B cell (primary cell): ENCODE measurements at regions not wholly inside any gene's neighbourhood (a gene's known extent, or its start where the extent isn't known, plus 50 kb on each side); places are given as distances from the start of the nearest gene placed in this dataset.

Experiments used
- ATAC-seq: fragments of 200-7000 bp; cut with Tn5 transposase; one replicate; pipeline ENCODE4 v1.10.0; 2021; ENCODE audit warnings: low read depth, mild to moderate bottlenecking, moderate number of reproducible peaks, moderate library complexity
- CTCF ChIA-PET: fragments of 350-600 bp; sonication (Branson Sonifier 250); formaldehyde crosslinking; loops from one replicate; lab custom pipeline; 2021; ENCODE audit warnings: antibody characterized with exemption, inconsistent platforms; lab: Charles Lee
- POLR2A ChIA-PET: fragments of 350-600 bp; sonication (Branson Sonifier 250); formaldehyde crosslinking; loops from one replicate; lab custom pipeline; 2021; ENCODE audit warnings: antibody characterized with exemption; lab: Charles Lee
- DNase-seq: peaks from one replicate; pipeline ENCODE4 v3.0.0; 2013
- H2AFZ ChIP-seq: 2 replicates; pipeline ENCODE4 v1.6.1; 2012; ENCODE audit warnings: mild to moderate bottlenecking, low read depth, low read length; ENCODE audit not compliant: insufficient read depth, poor library complexity, severe bottlenecking
- H3K27ac ChIP-seq, 2 donors: 1 replicate in 1 of 2; 2 replicates in 1 of 2; pipeline ENCODE4 v1.5.1; 2012 to 2013; ENCODE audit warnings: low read length in 2 of 2, mild to moderate bottlenecking in 2 of 2, moderate library complexity in 1 of 2
- H3K27me3 ChIP-seq, 4 experiments: fragments of 200-600 bp in 1 of 4; sonication (generic) in 1 of 4; replicated peaks in 1 of 4; 1 replicate in 2 of 4; 2 replicates in 2 of 4; pipeline versions ENCODE4 v1.6.1 to v1.7.0; 2013 to 2016; ENCODE audit warnings: low read length in 3 of 4, mild to moderate bottlenecking in 2 of 4, mixed read lengths in 1 of 4, moderate library complexity in 1 of 4; ENCODE audit not compliant: insufficient read depth in 4 of 4, control insufficient read depth in 3 of 4; ENCODE audit errors: control extremely low read depth in 1 of 4
- H3K36me3 ChIP-seq, 2 experiments: replicated peaks in 1 of 2; 1 replicate in 1 of 2; 2 replicates in 1 of 2; pipeline versions ENCODE4 v1.6.1 to v1.7.1; 2013; ENCODE audit warnings: low read length in 1 of 2; ENCODE audit not compliant: insufficient read depth in 2 of 2, control insufficient read depth in 1 of 2; ENCODE audit errors: control extremely low read depth in 1 of 2, extremely low read depth in 1 of 2
- H3K4me1 ChIP-seq, 2 donors: fragments of 200-600 bp in 1 of 2; sonication (generic) in 1 of 2; 1 replicate in 1 of 2; 2 replicates in 1 of 2; pipeline versions ENCODE4 v1.5.1 to v1.6.1; 2013 to 2017; ENCODE audit warnings: low read length in 2 of 2; ENCODE audit not compliant: control insufficient read depth in 2 of 2, insufficient read depth in 2 of 2
- H3K4me2 ChIP-seq: replicated peaks from 2 replicates; pipeline ENCODE3; 2012; ENCODE audit warnings: mild to moderate bottlenecking, low read depth, low read length; ENCODE audit not compliant: poor library complexity, severe bottlenecking
- H3K4me3 ChIP-seq, 5 experiments: fragments of 200-600 bp in 1 of 5; sonication (generic) in 1 of 5; 1 replicate in 3 of 5; 2 replicates in 2 of 5; pipeline versions ENCODE4 v1.5.1 to v1.7.0; 2011 to 2016; ENCODE audit warnings: low read length in 4 of 5, mild to moderate bottlenecking in 4 of 5, low read depth in 2 of 5, control low read depth in 1 of 5, moderate library complexity in 1 of 5; ENCODE audit not compliant: insufficient read depth in 1 of 5; ENCODE audit errors: control extremely low read depth in 1 of 5, extremely low read depth in 1 of 5
- H3K79me2 ChIP-seq: fragments of 200-600 bp; sonication (generic); one replicate; pipeline ENCODE4 v1.6.0; 2016; ENCODE audit warnings: low read length; ENCODE audit not compliant: control insufficient read depth, insufficient read depth
- H3K9ac ChIP-seq: fragments of 200-600 bp; sonication (generic); 2 replicates; pipeline ENCODE4 v1.6.1; 2017; ENCODE audit warnings: mild to moderate bottlenecking, low read length, moderate library complexity
- H3K9me3 ChIP-seq, 3 donors: one replicate each; pipeline versions ENCODE4 v1.6.1 to v1.7.1; 2013; ENCODE audit warnings: low read length in 2 of 3; ENCODE audit not compliant: control insufficient read depth in 2 of 3, insufficient read depth in 1 of 3; ENCODE audit errors: control extremely low read depth in 1 of 3
- H4K20me1 ChIP-seq: 2 replicates; pipeline ENCODE4 v1.6.0; 2012; ENCODE audit warnings: mild to moderate bottlenecking, low read length; ENCODE audit not compliant: insufficient read depth, control insufficient read depth, poor library complexity, severe bottlenecking
- H3K27ac Mint-ChIP-seq: one replicate; pipeline ENCODE4 v1.8.0; 2021; ENCODE audit warnings: mixed read lengths
- H3K27me3 Mint-ChIP-seq: one replicate; pipeline ENCODE4 v1.8.0; 2021; ENCODE audit warnings: mixed read lengths
- H3K4me1 Mint-ChIP-seq: one replicate; pipeline ENCODE4 v1.8.0; 2021; ENCODE audit warnings: mixed read lengths
- H3K4me3 Mint-ChIP-seq: one replicate; pipeline ENCODE4 v1.8.0; 2021; ENCODE audit warnings: mixed read lengths
- H3K9me3 Mint-ChIP-seq: one replicate; pipeline ENCODE4 v1.8.0; 2022; ENCODE audit warnings: mixed read lengths; ENCODE audit not compliant: insufficient read depth
- CTCF ChIP-seq: fragments of 200-600 bp; IDR thresholded peaks from one replicate; pipeline ENCODE4 v1.8.0; 2022; ENCODE audit warnings: antibody characterized with exemption, mild to moderate bottlenecking
- EZH2 ChIP-seq: IDR thresholded peaks from 2 replicates; pipeline ENCODE4 v1.6.1; 2012; ENCODE audit warnings: borderline replicate concordance, low read depth, mild to moderate bottlenecking, moderate library complexity, low read length; ENCODE audit not compliant: insufficient read depth, poor library complexity, severe bottlenecking
- WGBS: methylation state at CpG from one replicate; pipeline ENCODE4 v1.1.5; 2013; ENCODE audit warnings: missing lambda C conversion rate; ENCODE audit not compliant: insufficient coverage; 5-methylcytosine and 5-hydroxymethylcytosine counted together
- intact Hi-C: fragments of 100-400 bp; cut with micrococcal nuclease; formaldehyde crosslinking; loops from one replicate; pipeline ENCODE4 v1.10.0; 2022

GRCh38 chr6:14972379-14973067 is 273.3 kb upstream of the JARID2 start:
- CTCF ChIA-PET: no interaction called here
- Mint-ChIP-seq H3K4me1 (peaks cover 7% of the 10 kb centered on the region), H3K27ac (no peak overlapping the region), H3K9me3 (peaks cover 6% of the 10 kb centered on the region), H3K27me3 (no peaks in the 10 kb centered on the region), H3K4me3 (no peak overlapping the region)
- 100% methylated on average over 3 of the region's 4 CpGs for WGBS
- H3K27me3 ChIP-seq: no peaks in the 10 kb centered on the region
- peaks cover 0 to 5% (median 3%) of the 10 kb centered on the region in 3 donors for H3K9me3 ChIP-seq
- H3K27ac ChIP-seq: no peak overlapping the region
- H3K9ac ChIP-seq: no peak overlapping the region
- H3K36me3 ChIP-seq: no peaks in the 10 kb centered on the region
- no peak overlapping the region for H2AFZ ChIP-seq
- POLR2A ChIA-PET: no interaction called here
- no peak for ATAC-seq
- DNase-seq: no peak
- H4K20me1 ChIP-seq: no peaks in the 10 kb centered on the region
- no peaks in the 10 kb centered on the region for H3K79me2 ChIP-seq
- intact Hi-C loops: no loop called here
- H3K4me2 ChIP-seq: no peak overlapping the region
- TF ChIP-seq CTCF (no peak), EZH2 (no peak)
- no peak overlapping the region for H3K4me3 ChIP-seq
- H3K4me1 ChIP-seq: peaks cover 0 to 6% of the 10 kb centered on the region in 2 donors

GRCh38 chr6:14974372-14974771 is 271.5 kb upstream of the JARID2 start:
- intact Hi-C loops: no loop called here
- Histone ChIP-seq H3K9me3 (no peaks in the 10 kb centered on the region), H3K27ac (no peak overlapping the region), H3K4me2 (no peak overlapping the region), H3K79me2 (no peaks in the 10 kb centered on the region), H3K9ac (no peak overlapping the region), H3K4me1 (peaks cover 0 to 6% of the 10 kb centered on the region in 2 donors), H3K27me3 (no peaks in the 10 kb centered on the region), H3K4me3 (no peak overlapping the region), H3K36me3 (no peaks in the 10 kb centered on the region), H2AFZ (no peak overlapping the region), H4K20me1 (no peaks in the 10 kb centered on the region)
- H3K27me3 Mint-ChIP-seq: no peaks in the 10 kb centered on the region
- ChIA-PET CTCF (no interaction called here), POLR2A (no interaction called here)
- peaks cover 7% of the 10 kb centered on the region for H3K4me1 Mint-ChIP-seq
- ATAC-seq: no peak
- TF ChIP-seq EZH2 (no peak), CTCF (no peak)
- H3K9me3 Mint-ChIP-seq: peaks cover 2% of the 10 kb centered on the region
- no peak overlapping the region for H3K27ac Mint-ChIP-seq
- no peak for DNase-seq
- no CpG with 5 or more reads among the region's 1 CpG for WGBS
- H3K4me3 Mint-ChIP-seq: no peak overlapping the region
